ENCODE measurements at regions not wholly inside any gene's neighbourhood (a gene's known extent, or its start where the extent isn't known, plus 50 kb on each side); places are given as distances from the start of the nearest gene placed in this dataset.

GRCh38 chr12:67046062-67046461, 223.1 kb upstream of the CAND1 start:
- Histone ChIP-seq H3K27ac (ENCODE audit: low read length) (no peak overlapping the region), H3K79me2 (replicated peaks; ENCODE audit: insufficient read depth, low read length) (peaks cover 6% of the 10 kb centered on the region), H3K4me2 (ENCODE audit: low read length) (no peak overlapping the region), H2AFZ (ENCODE audit: low read depth, low read length) (no peak overlapping the region), H3K9me2 (ENCODE audit: insufficient read depth, low read length) (no peaks in the 10 kb centered on the region), H3K9me3 (ENCODE audit: low read length) (no peaks in the 10 kb centered on the region), H4K20me1 (ENCODE audit: insufficient read depth) (no peaks in the 10 kb centered on the region), H3K27me3 (ENCODE audit: insufficient read depth, low read depth, low read length) (no peaks in the 10 kb centered on the region), H3K9ac (ENCODE audit: low read length) (no peak overlapping the region), H3F3A (ENCODE audit: insufficient read depth, low read length, poor library complexity, severe bottlenecking) (no peaks in the 10 kb centered on the region), H3K36me3 (ENCODE audit: insufficient read depth, low read length) (no peaks in the 10 kb centered on the region), H3K4me3 (ENCODE audit: low read length) (no peak overlapping the region)
- TF ChIP-seq REST (IDR thresholded peaks at IDR 0.05; ENCODE audit: borderline replicate concordance) (no peak), TAF1 (IDR thresholded peaks at IDR 0.05; ENCODE audit: low read depth) (no peak), EP300 (conservative IDR thresholded peaks at IDR 0.05; ENCODE audit: poor library complexity, severe bottlenecking) (no peak), RAD21 (conservative IDR thresholded peaks at IDR 0.05) (no peak), EZH2 (IDR thresholded peaks at IDR 0.05; ENCODE audit: borderline replicate concordance, insufficient read depth, low read length, poor library complexity, severe bottlenecking) (no peak), SMC3 (conservative IDR thresholded peaks at IDR 0.05; ENCODE audit: poor library complexity) (no peak), POLR2AphosphoS5 (IDR thresholded peaks at IDR 0.05) (no peak), MXI1 (conservative IDR thresholded peaks at IDR 0.05; ENCODE audit: poor library complexity, severe bottlenecking) (no peak)
- TF ChIP-seq, protein P1, sequence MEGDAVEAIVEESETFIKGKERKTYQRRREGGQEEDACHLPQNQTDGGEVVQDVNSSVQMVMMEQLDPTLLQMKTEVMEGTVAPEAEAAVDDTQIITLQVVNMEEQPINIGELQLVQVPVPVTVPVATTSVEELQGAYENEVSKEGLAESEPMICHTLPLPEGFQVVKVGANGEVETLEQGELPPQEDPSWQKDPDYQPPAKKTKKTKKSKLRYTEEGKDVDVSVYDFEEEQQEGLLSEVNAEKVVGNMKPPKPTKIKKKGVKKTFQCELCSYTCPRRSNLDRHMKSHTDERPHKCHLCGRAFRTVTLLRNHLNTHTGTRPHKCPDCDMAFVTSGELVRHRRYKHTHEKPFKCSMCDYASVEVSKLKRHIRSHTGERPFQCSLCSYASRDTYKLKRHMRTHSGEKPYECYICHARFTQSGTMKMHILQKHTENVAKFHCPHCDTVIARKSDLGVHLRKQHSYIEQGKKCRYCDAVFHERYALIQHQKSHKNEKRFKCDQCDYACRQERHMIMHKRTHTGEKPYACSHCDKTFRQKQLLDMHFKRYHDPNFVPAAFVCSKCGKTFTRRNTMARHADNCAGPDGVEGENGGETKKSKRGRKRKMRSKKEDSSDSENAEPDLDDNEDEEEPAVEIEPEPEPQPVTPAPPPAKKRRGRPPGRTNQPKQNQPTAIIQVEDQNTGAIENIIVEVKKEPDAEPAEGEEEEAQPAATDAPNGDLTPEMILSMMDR (IDR thresholded peaks at IDR 0.05; ENCODE audit: poor library complexity, severe bottlenecking): no peak

DNA sequence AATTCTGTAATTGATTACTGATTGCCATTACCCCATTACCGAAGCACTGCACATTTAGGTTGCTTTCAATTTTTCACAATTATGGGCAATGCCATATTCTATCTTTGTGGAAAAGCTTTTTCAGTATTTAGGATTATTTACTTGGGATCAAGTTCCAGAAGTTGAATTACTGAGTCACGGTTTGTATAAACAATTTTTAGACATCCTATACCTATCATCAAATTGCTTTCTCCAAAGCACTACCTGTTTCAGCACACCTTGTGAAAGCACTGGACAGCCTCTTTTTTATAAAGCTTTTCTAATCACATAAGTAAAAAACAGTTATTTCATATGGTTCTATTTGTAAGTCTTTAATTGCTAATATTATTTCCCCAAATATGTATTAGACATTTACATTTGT, 221.5 kb upstream of the CAND1 start:
- H3K27me3 ChIP-seq (ENCODE audit: insufficient read depth, low read depth, low read length): no peaks in the 10 kb centered on the region
- H2AFZ ChIP-seq (ENCODE audit: low read depth, low read length): no peak overlapping the region
- H3K9me3 ChIP-seq (ENCODE audit: low read length): no peaks in the 10 kb centered on the region
- no peaks in the 10 kb centered on the region for H3K36me3 ChIP-seq (ENCODE audit: insufficient read depth, low read length)
- H3F3A ChIP-seq (ENCODE audit: insufficient read depth, low read length, poor library complexity, severe bottlenecking): no peaks in the 10 kb centered on the region
- no peak overlapping the region for H3K4me3 ChIP-seq (ENCODE audit: low read length)
- H3K9ac ChIP-seq (ENCODE audit: low read length): no peak overlapping the region
- no peak for TF ChIP-seq RAD21 (conservative IDR thresholded peaks at IDR 0.05)
- no peak for TF ChIP-seq EP300 (conservative IDR thresholded peaks at IDR 0.05; ENCODE audit: poor library complexity, severe bottlenecking)
- TF ChIP-seq TAF1 (IDR thresholded peaks at IDR 0.05; ENCODE audit: low read depth): no peak
- no peak for TF ChIP-seq REST (IDR thresholded peaks at IDR 0.05; ENCODE audit: borderline replicate concordance)
- no peak for TF ChIP-seq POLR2AphosphoS5 (IDR thresholded peaks at IDR 0.05)
- TF ChIP-seq SMC3 (conservative IDR thresholded peaks at IDR 0.05; ENCODE audit: poor library complexity): no peak
- TF ChIP-seq MXI1 (conservative IDR thresholded peaks at IDR 0.05; ENCODE audit: poor library complexity, severe bottlenecking): no peak
- TF ChIP-seq EZH2 (IDR thresholded peaks at IDR 0.05; ENCODE audit: borderline replicate concordance, insufficient read depth, low read length, poor library complexity, severe bottlenecking): no peak
- TF ChIP-seq, protein P1 (IDR thresholded peaks at IDR 0.05; ENCODE audit: poor library complexity, severe bottlenecking): no peak
- H3K27ac ChIP-seq (ENCODE audit: low read length): no peak overlapping the region
- no peak overlapping the region for H3K4me2 ChIP-seq (ENCODE audit: low read length)
- H3K9me2 ChIP-seq (ENCODE audit: insufficient read depth, low read length): no peaks in the 10 kb centered on the region
- H4K20me1 ChIP-seq (ENCODE audit: insufficient read depth): no peaks in the 10 kb centered on the region
- peaks cover 9% of the 10 kb centered on the region for H3K79me2 ChIP-seq (replicated peaks; ENCODE audit: insufficient read depth, low read length)
